Activated T-cell treated with anti-CD3 and anti-CD28 coated beads for 1 hour (primary cell): ENCODE measurements at regions not wholly inside any gene's neighbourhood (a gene's known extent, or its start where the extent isn't known, plus 50 kb on each side); places are given as distances from the start of the nearest gene placed in this dataset.

ENCODE experiments used
- DNase-seq: peaks from one replicate; pipeline ENCODE4 v3.0.0-alpha.2; 2020; ENCODE audit warnings: low read depth

DNA sequence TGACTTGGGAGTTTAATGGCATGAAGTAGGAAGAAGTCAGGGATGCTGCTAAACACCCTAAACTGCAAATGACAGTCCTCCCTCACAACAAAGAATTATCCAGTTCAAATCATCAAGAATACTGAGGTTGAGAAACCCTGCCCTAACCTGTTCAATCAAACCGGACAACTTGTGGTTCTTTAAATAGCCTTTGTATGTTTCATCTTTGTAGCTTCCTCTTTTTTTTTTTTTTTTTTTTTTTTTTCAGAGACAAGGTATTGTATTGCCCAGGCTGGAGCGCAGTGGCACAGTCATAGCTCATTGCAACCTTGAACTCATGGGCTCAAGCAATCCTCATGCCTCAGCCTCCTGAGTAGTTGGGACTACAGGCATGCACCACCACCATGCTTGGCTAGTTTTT is 52.5 kb upstream of the TTC29 start:
- no peak for DNase-seq

- no peak for DNase-seq
Measured at GRCh38 chr4:147003956-147004809, 58.5 kb upstream of the TTC29 start.

DNA sequence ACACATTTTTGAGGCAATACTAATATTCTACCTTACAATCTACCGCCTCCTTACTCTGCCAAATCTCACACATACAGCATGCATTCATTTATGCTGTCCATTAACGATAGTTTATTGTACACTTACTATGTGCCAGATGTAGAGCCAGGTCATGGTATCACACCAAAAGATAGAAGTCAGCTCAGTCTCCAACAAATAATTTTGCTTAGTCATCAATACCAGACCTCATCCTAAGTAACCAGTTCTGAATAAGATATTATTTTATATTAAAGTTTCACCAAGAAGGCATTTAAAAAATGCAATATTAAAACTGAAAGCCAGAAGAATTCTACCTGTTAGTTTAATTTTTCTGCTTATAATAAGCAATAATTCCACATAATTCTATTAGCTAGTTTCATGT is 60.6 kb upstream of the TTC29 start:
- no peak for DNase-seq

- DNase-seq = no peak
Measured at GRCh38 chr4:147009875-147010274, 64.2 kb upstream of the TTC29 start.

DNA sequence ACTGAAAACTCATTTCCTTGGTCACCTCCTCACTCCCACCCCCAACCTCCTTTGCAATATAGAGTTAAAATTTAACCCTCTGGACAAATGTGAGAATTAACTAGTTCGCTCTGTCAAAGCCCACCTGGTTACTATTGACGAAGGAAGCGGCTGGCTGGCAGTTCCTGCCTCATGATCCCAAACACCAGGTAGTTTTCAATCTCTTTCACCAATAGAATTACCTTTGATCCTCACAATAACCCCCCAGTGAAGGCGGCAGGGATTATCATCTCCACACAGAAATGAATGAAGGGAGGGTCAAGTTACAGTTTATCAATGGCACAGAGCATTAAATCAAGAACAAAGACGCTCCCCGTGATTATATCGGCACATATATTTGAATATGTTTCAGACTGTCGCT is 65.7 kb upstream of the TTC29 start:
- no peak for DNase-seq

DNA sequence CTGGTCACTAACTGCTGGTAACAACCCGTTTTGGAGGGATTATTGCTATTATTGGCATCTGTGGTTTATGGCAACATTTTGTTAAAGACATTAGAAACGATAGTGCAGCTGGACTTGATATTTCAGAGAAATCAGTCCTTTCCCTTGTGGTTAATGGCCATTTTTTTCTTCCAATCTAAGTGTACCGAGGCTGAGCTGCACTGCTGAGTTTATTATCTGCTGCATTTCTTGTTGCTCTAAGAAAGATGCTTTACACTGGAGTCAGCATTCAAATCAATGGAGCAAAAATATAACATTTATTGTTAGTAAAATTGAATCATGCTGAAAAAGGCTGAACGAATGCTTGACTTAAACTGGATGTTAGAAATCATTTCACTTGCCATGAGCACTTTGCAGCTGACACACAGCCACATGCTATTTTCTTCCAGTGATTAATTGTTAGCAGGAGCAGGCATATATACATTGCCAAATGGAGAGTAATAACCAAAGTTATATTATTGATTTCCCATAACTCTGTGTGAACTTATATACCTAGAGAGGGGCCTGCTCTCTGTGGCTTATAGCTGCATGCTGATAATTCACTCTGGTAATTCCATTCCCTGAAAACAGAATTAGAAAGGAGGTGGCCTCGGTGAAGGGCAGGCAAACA is 66.5 kb upstream of the TTC29 start:
- DNase-seq = no peak

DNA sequence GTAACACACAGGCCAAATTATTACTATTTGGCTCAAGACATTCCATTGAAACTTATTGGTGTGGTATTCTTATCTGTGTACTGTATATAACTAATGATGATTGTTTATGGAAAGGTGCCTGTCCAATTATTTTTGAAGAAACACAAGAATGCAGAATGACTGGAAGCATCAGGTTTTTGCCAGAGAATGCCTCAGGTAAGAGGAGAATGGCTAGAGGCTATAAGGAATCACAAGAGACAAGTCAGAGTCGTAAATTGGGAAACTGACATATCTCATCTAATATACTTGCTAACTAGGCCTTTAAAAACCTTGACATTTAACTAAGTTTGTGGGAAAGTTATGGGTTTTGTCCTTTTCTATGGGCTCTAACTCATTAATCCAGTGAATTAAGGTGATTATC is 69.3 kb upstream of the TTC29 start:
- no peak for DNase-seq

DNA sequence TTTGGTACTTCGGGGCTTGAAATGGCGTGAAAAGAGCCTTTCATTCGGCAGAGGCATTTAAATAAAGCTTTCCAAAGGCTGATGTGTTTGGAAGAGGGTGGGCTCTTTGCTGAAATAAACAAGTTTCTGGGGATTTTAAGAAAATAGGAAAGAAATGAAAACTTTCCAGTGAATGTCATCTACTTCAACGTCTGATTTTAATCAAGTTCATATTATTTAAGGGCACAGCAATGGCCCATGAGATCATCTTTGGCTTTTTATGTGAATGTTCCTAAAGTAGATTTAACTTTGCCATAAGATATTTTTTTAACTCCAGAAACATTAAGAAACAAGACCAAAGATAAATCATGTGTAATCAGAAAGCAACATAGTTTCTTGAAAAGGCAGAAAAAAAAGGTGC is 69.8 kb upstream of the TTC29 start:
- DNase-seq = no peak

DNA sequence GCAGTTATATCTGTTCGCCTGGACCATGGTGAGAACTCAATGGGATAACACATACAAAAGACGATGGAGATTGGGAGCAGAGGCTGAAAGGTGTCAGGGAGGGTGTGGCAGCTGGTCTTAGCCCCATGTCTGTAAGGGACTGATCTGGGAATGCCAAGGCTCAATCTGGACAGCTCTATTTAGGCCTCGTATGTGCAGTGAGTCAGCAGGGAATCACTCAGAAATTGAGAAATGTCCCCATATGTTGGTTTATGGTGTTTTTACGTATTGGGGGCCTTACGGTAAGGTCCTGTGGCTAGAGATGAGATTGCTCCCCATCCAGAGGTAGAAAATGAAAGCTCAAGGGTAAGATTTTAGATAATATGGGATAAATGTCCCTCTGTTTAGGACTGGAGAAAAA is 71.4 kb upstream of the TTC29 start:
- DNase-seq = no peak

- DNase-seq = peak; percentile 35
Measured at GRCh38 chr4:147019091-147019490, 73.4 kb upstream of the TTC29 start.

- DNase-seq = no peak
Measured at GRCh38 chr4:147020456-147020855, 74.8 kb upstream of the TTC29 start.

GRCh38 chr4:147025042-147025441 is 79.4 kb upstream of the TTC29 start:
- no peak for DNase-seq

DNA sequence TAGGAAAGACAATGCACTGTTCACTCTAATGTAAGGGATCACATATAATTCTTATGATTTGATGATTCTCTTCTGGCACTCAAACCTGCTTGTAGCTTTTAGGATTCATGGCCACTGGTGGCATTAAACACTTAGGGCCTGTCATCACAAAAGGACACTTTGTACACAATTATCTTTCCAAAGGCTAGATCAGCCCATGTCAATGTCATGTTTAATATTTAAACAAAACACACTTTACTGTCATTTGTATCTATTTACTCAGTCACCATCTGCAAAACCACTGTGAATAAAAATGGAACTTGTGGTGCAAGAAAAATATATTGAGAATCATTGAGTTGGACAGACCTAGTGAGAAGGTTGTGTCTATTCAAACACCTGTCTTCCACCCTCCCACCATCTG is 83.6 kb upstream of the TTC29 start:
- no peak for DNase-seq

GRCh38 chr4:147034372-147034771 is 88.7 kb upstream of the TTC29 start:
- no peak for DNase-seq

DNA sequence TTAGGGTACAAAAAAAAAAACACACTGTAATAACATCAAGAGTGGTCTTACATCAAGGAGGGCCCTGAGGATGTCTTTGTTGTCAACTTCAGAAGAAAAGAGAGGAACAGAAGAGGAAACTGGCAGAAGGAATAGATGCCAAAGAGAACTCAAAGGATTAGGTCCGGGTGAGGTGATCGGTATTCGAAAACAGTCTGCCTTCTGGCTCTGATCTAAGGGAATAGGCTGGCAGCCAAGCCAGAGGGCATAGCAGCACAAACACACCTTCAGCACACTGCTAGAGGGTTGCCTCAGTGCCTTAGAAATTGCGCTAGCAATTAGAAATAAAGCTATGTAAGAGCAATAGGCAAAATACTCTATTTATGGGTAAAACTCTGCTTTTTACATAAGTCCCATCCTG is 91.4 kb upstream of the TTC29 start:
- no peak for DNase-seq

DNA sequence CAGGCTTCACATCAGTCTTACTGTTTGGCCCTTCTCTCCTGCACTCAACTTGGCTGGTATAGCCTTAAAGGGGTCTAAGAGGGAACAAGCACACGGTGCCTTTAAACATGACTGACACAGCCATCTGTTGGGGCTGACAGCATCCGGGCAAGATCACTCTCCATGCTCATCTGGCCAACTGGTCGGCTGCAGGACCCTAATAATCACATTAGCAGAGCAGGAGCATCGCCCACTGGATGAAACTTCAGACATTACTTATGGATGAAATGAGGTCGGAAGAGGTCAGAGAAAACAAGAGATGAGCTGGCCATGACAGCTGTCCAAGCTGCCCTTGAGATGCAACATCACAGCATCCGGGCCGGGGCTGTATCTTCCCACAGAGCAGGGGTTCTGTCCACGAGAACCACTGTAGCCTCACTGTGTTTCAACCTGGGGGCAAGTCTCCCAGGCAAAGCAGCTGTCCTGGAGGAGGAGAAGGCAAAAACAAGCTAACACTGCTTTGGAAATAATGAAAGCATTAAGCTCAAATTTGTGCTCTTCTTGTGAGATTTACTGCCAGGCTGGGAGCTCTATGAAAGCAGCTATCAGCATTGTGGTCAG is 94.4 kb upstream of the TTC29 start:
- DNase-seq = no peak

GRCh38 chr4:147040874-147041273 is 95.2 kb upstream of the TTC29 start:
- DNase-seq = no peak

DNA sequence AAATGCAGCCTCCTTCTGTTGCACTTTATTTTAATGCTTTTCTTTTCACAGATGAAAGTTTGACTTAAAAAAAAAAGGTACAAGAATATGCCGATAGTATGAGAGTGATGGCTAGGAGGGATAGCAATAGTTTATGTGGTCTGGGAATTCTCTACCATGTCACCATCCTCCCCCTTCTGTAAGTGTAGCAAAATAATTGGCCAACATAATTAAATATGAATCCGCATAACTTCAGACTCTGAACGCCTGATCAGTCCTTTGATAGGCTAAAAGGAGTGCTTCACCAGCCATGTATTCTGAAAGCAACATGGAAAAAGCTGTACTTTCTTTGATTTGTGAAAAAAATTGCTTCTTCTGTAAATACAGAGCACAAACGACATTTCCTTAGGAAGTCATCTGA is 95.7 kb upstream of the TTC29 start:
- DNase-seq = no peak

DNA sequence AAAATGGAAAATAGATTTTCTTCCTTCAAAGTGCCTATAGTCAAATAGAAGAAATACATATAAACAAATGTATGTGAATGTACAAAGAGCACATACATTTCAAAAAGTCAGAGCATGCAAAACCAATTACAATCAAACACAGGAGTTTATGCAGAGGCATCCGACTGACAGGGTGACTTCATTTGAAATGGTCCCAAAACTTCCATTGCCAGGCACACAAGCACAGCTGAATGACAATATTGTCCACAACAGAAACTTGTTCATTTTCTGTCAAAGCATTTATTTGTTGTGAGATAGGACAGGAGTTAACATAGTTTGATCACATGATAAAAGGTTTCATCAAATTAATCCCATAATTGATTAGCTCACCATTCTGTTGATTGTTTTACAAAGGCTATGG is 96.4 kb upstream of the TTC29 start:
- no peak for DNase-seq

GRCh38 chr4:147044241-147044640 is 98.6 kb upstream of the TTC29 start:
- no peak for DNase-seq

- no peak for DNase-seq
Measured at GRCh38 chr4:147049946-147050345, 104.3 kb upstream of the TTC29 start.

GRCh38 chr4:147050356-147050765 is 104.7 kb upstream of the TTC29 start:
- no peak for DNase-seq

DNA sequence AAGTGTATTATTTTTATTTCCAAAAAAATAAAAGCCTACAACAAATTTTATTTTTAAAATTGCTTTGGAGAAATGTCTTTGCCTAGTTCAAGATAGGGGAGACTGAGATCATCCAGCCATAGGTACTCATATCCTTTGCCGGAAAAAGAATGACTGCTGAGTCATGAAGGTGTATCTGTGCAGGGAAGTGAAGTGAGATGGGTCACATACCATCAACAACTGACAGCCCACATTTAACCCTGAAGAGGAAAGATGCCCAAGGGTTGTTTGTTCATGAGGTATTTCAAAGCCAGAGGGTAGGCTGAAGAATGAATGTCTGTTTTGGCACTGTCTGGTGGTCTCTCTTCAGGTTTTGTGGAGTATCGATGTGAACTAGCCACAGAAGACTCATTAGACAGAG is 106.7 kb upstream of the TTC29 start:
- DNase-seq = no peak
